ENCODE measurements at regions not wholly inside any gene's neighbourhood (a gene's known extent, or its start where the extent isn't known, plus 50 kb on each side); places are given as distances from the start of the nearest gene placed in this dataset.

- Histone ChIP-seq H2AFZ (ENCODE audit: control insufficient read depth, low read length) (no peak overlapping the region), H3K79me2 (ENCODE audit: control insufficient read depth, insufficient read depth, low read length) (no peaks in the 10 kb centered on the region), H3K4me3 (ENCODE audit: control insufficient read depth in 2 of 3, extremely low read depth in 1 of 3, insufficient read depth in 2 of 3, low read depth in 1 of 3, low read length in 3 of 3) (no peak overlapping the region), H3K4me1 (ENCODE audit: control insufficient read depth, extremely low read depth, insufficient read depth, low read length) (no peaks in the 10 kb centered on the region), H3K27me3 (ENCODE audit: control insufficient read depth, extremely low read depth, insufficient read depth, low read length) (peaks cover 3% of the 10 kb centered on the region), H3K9ac (ENCODE audit: control insufficient read depth, extremely low read depth, insufficient read depth, low read length) (no peak overlapping the region), H3K4me2 (ENCODE audit: control insufficient read depth, extremely low read depth, insufficient read depth, low read depth, low read length) (no peak overlapping the region), H4K20me1 (ENCODE audit: control insufficient read depth, extremely low read depth, insufficient read depth, low read length) (no peaks in the 10 kb centered on the region), H3K9me1 (ENCODE audit: control insufficient read depth, extremely low read depth, insufficient read depth, low read length) (no peaks in the 10 kb centered on the region), H3K36me3 (ENCODE audit: control insufficient read depth in 2 of 2, extremely low read depth in 1 of 2, insufficient read depth in 2 of 2, low read length in 2 of 2) (no peaks in the 10 kb centered on the region), H3K27ac (ENCODE audit: control insufficient read depth, insufficient read depth, low read length) (no peak overlapping the region), H3K9me3 (ENCODE audit: control insufficient read depth, low read depth, low read length) (peaks cover 8% of the 10 kb centered on the region)
- FAIRE-seq: no peak
- no peak for DNase-seq (ENCODE audit: low read depth, low spot score)
- TF ChIP-seq, protein P1, sequence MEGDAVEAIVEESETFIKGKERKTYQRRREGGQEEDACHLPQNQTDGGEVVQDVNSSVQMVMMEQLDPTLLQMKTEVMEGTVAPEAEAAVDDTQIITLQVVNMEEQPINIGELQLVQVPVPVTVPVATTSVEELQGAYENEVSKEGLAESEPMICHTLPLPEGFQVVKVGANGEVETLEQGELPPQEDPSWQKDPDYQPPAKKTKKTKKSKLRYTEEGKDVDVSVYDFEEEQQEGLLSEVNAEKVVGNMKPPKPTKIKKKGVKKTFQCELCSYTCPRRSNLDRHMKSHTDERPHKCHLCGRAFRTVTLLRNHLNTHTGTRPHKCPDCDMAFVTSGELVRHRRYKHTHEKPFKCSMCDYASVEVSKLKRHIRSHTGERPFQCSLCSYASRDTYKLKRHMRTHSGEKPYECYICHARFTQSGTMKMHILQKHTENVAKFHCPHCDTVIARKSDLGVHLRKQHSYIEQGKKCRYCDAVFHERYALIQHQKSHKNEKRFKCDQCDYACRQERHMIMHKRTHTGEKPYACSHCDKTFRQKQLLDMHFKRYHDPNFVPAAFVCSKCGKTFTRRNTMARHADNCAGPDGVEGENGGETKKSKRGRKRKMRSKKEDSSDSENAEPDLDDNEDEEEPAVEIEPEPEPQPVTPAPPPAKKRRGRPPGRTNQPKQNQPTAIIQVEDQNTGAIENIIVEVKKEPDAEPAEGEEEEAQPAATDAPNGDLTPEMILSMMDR (optimal IDR thresholded peaks at IDR 0.05 in 1 of 3, IDR thresholded peaks at IDR 0.05 in 1 of 3, conservative IDR thresholded peaks at IDR 0.05 in 1 of 3; ENCODE audit: extremely low read depth in 1 of 3, insufficient read depth in 2 of 3, low read length in 3 of 3): no peak
- no peak for TF ChIP-seq EZH2 (IDR thresholded peaks at IDR 0.05; ENCODE audit: low read length)
- dilution Hi-C loops (cut with MboI; ENCODE audit: extremely low pct_ligation_motif_present, low sequenced_read_pairs): no loop called here
These were observed 67.3 kb upstream of the BICD1 start for GRCh38 chr12:32039347-32039746.

DNA sequence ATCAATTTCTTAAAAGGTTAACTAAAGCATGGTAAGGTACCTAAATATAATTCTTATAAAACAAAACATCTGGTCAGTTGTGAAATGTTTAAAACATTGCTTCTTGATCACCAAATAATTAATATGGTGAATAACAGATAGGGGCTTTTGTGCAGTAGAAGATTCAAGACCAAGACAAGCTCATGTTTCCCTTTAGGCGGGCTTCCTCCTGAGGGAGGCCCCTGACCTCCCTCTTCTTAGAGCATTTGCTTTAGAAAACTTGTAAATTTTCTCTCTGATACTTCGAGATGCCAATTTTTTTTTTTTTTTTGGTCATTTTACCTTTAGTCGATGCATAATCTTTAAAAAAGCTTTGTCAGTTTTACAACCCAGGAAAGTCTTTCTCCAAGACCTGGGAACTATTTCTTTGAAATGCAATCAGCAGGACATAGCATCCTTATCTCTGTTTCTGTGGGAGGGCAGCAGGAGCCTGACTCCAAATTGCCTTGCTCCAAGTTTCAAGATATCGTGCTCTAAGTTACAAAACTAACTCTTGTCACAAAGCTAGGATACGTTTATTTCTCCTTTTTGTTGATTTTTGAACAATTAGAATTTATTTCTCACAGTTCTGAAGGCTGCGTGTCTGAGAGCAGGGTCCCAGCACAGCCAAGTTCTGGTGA, 66.6 kb upstream of the BICD1 start:
- DNase-seq (ENCODE audit: low read depth, low spot score) (no peak), FAIRE-seq (no peak)
- no peaks in the 10 kb centered on the region for H3K4me1 ChIP-seq (ENCODE audit: control insufficient read depth, extremely low read depth, insufficient read depth, low read length)
- peaks cover 8% of the 10 kb centered on the region for H3K9me3 ChIP-seq (ENCODE audit: control insufficient read depth, low read depth, low read length)
- H3K27ac ChIP-seq (ENCODE audit: control insufficient read depth, insufficient read depth, low read length): no peak overlapping the region
- no peak overlapping the region for H3K9ac ChIP-seq (ENCODE audit: control insufficient read depth, extremely low read depth, insufficient read depth, low read length)
- H3K9me1 ChIP-seq (ENCODE audit: control insufficient read depth, extremely low read depth, insufficient read depth, low read length): no peaks in the 10 kb centered on the region
- H3K4me3 ChIP-seq (ENCODE audit: control insufficient read depth in 2 of 3, extremely low read depth in 1 of 3, insufficient read depth in 2 of 3, low read depth in 1 of 3, low read length in 3 of 3): no peak overlapping the region
- H3K36me3 ChIP-seq (ENCODE audit: control insufficient read depth in 2 of 2, extremely low read depth in 1 of 2, insufficient read depth in 2 of 2, low read length in 2 of 2): no peaks in the 10 kb centered on the region
- H2AFZ ChIP-seq (ENCODE audit: control insufficient read depth, low read length): no peak overlapping the region
- H3K4me2 ChIP-seq (ENCODE audit: control insufficient read depth, extremely low read depth, insufficient read depth, low read depth, low read length): no peak overlapping the region
- dilution Hi-C loops (cut with MboI; ENCODE audit: extremely low pct_ligation_motif_present, low sequenced_read_pairs): no loop called here
- H4K20me1 ChIP-seq (ENCODE audit: control insufficient read depth, extremely low read depth, insufficient read depth, low read length): no peaks in the 10 kb centered on the region
- no peaks in the 10 kb centered on the region for H3K79me2 ChIP-seq (ENCODE audit: control insufficient read depth, insufficient read depth, low read length)
- TF ChIP-seq, protein P1 (optimal IDR thresholded peaks at IDR 0.05 in 1 of 3, IDR thresholded peaks at IDR 0.05 in 1 of 3, conservative IDR thresholded peaks at IDR 0.05 in 1 of 3; ENCODE audit: extremely low read depth in 1 of 3, insufficient read depth in 2 of 3, low read length in 3 of 3): no peak
- TF ChIP-seq EZH2 (IDR thresholded peaks at IDR 0.05; ENCODE audit: low read length): no peak
- peaks cover 3% of the 10 kb centered on the region for H3K27me3 ChIP-seq (ENCODE audit: control insufficient read depth, extremely low read depth, insufficient read depth, low read length)
